ENCODE measurements at regions not wholly inside any gene's neighbourhood (a gene's known extent, or its start where the extent isn't known, plus 50 kb on each side); places are given as distances from the start of the nearest gene placed in this dataset.

DNA sequence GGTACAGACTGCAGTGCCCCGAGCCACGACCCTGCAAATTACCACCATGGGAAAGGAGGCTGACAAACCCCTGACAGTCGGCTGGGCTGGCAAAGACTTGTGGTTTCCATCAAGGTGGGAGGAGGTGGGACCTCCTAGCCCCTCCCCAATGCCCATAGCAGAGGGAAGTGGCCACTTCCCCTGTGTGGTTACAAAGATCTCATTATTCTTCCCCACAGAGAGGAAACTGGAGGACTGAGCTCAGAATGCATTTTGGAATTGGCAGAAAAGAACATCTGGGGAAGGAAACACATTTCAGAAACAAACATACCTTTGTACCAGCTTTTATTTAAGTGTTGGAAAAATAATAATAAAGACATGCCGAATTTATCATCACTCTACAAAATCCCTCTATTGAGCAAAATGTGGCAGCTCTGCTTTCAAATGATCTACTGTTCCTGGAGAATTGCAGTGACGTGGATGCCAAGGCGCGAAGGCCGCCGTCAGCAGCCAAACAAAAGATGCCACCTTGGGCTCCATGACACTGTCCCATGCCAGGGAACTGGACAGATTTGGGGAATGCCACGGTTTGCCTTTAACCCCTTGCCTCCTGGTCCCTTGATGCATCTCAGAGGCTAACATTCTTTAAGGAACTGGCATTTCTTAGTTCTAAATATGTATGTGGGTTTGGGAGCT lies 169.6 kb downstream of the CRYBB2 start:
- TF ChIP-seq, protein P1, sequence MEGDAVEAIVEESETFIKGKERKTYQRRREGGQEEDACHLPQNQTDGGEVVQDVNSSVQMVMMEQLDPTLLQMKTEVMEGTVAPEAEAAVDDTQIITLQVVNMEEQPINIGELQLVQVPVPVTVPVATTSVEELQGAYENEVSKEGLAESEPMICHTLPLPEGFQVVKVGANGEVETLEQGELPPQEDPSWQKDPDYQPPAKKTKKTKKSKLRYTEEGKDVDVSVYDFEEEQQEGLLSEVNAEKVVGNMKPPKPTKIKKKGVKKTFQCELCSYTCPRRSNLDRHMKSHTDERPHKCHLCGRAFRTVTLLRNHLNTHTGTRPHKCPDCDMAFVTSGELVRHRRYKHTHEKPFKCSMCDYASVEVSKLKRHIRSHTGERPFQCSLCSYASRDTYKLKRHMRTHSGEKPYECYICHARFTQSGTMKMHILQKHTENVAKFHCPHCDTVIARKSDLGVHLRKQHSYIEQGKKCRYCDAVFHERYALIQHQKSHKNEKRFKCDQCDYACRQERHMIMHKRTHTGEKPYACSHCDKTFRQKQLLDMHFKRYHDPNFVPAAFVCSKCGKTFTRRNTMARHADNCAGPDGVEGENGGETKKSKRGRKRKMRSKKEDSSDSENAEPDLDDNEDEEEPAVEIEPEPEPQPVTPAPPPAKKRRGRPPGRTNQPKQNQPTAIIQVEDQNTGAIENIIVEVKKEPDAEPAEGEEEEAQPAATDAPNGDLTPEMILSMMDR (IDR thresholded peaks at IDR 0.05; ENCODE audit: low read depth, low read length, missing control alignments): no peak
- H3K4me3 ChIP-seq (replicated peaks; ENCODE audit: low read depth, low read length): no peak overlapping the region
- DNase-seq (ENCODE audit: extremely low read depth, low read depth): no peak

DNA sequence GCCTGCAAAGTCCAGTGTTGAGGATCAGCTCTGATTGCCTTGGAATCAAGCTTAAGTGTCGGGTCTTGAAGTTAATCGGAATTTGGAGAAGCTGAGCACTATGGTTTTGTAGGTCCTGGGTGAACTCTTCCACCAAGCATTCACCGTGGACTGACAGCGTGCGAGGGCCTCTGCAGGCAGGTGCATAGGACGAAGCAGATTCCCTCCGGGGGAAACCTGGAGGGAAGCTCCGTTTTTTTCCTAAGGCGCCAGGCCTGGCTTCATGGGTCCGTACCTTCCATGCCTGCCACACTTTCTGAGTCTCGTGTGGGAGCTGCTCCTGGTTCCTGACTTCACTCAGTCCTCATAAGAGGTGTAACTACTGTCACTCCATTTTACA lies 170.1 kb downstream of the CRYBB2 start:
- TF ChIP-seq, protein P1 (IDR thresholded peaks at IDR 0.05; ENCODE audit: low read depth, low read length, missing control alignments): no peak
- DNase-seq (ENCODE audit: extremely low read depth, low read depth): no peak

DNA sequence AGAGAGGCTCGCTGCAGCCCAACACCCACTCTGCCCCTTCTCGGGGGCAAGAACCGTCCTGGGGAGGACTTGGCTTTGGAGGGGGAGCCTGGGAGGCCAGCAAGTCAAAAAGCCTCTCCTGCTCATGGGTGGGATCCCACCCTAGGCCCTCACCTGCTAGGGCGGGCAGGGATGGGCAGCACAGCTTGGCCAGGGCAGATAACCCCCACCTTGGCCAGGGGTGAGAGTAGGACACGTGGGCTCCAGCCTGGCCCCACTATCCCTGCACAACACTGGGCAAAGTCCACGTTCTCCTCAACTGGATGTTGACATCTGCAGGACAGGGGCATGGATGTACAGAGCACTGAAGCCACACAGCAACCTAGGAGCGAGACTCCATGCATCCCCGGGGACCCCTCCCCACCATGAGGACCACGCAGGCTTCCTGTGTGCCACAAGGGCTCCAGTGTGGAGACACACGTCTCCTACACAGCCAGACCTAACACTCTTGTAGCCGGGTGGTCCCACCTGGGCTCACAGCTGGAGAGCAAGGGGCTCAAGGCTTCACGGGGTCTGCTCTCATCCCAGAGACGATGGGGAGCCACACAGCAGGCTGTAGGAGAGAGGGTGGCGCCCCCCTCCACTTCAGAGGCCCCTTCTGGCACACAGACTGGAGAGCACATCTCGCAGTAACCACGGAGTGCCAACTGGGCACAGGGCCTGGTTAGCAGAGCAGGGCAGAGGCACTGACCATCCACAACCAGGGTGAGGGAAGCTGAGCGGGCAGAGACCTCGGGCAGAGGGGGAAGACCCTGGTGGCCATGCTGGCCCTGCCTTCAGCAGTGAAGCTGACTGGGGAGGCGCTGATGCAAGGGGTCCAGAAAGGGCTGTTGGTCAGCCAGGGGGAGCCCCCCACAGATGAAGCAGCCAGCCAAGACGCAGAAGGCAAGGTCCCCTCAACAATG lies 171.1 kb downstream of the CRYBB2 start:
- no peak for DNase-seq (ENCODE audit: extremely low read depth, low read depth)
- TF ChIP-seq, protein P1 (IDR thresholded peaks at IDR 0.05; ENCODE audit: low read depth, low read length, missing control alignments): no peak
- no peak overlapping the region for H3K4me3 ChIP-seq (replicated peaks; ENCODE audit: low read depth, low read length)

More for the DNA sequence above, 170.1 kb downstream of the CRYBB2 start:
- no peak overlapping the region for H3K4me3 ChIP-seq (replicated peaks; ENCODE audit: low read depth, low read length)

DNA sequence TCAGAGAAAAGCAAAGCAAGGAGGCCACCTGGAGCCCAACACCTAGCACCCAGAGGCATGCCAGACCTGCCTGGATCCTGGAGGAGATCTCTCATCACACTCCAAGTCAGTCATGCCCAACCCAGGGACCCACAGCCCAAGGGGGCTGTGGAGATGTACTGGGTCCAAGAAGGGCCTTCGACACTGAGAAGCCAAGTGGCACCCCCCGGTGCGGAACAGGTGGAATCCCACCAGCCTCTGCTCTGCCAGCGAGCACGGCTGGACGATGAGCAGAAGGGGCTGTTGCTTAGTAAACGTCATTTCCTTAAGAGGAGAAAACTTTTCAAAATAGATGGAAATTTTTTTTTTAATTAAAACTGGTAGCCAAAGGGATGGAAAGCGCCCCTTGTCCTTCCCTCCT lies 171.9 kb upstream of the GRK3 start:
- TF ChIP-seq, protein P1 (IDR thresholded peaks at IDR 0.05; ENCODE audit: low read depth, low read length, missing control alignments): no peak
- DNase-seq (ENCODE audit: extremely low read depth, low read depth): no peak

DNA sequence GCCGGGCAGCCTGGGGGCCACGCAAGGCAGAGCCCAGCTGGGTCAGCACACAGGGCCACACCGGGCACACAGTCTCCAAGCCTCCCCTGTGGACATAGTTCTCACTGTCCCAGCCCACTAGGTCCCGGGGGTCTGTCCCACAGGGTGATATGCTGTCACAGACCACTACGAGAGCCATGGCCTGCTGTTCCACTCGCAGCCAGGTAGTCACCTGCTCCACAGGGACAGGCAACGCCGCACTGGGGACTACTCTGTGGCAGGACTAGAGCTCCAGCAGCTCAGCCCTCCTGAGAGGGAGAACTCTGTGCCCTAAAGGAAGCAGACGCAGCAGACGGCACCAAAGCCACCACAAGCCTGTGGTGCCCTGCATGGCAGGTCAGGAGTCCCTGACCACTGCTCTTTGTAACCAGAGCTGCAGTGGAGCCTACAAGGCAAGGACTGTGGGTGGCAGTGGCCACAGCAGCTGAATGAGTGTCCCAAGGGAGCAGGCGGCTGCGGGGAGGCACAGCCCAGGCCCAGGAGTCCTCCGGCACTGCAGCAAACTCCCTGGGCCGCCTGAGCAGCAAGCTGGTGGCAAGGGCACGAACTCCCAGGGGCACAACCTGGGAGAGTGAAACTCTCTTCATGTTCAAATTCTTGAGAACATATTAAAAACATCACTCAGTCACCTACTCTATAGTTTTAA lies 171.2 kb upstream of the GRK3 start:
- no peak overlapping the region for H3K4me3 ChIP-seq (replicated peaks; ENCODE audit: low read depth, low read length)
- TF ChIP-seq, protein P1 (IDR thresholded peaks at IDR 0.05; ENCODE audit: low read depth, low read length, missing control alignments): no peak
- no peak for DNase-seq (ENCODE audit: extremely low read depth, low read depth)

More for the DNA sequence above, 171.9 kb upstream of the GRK3 start:
- H3K4me3 ChIP-seq (replicated peaks; ENCODE audit: low read depth, low read length): no peak overlapping the region

DNA sequence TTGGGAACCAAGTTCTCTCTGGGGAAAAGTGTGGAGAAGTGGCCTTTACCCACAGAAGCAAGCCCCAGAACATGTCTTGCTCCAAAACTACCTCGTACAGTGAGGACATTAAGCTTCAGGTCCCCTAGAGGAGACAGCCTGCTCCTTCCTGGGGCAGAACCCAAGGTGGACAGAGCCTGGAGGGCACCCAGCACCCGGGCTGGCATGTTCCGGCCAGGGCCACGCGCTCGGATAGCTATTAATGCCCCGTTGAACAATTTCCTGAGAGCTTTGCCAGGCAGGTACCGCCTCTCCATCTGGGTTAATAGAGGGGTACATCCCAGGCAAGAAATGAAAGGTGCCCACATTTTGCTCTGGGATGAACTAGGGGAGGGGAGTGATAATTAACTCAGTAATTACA lies 169.0 kb upstream of the GRK3 start:
- TF ChIP-seq, protein P1 (IDR thresholded peaks at IDR 0.05; ENCODE audit: low read depth, low read length, missing control alignments): no peak
- no peak overlapping the region for H3K4me3 ChIP-seq (replicated peaks; ENCODE audit: low read depth, low read length)
- no peak for DNase-seq (ENCODE audit: extremely low read depth, low read depth)

Measured in HFF-Myc (cell line).